HepG2 (cell line): ENCODE measurements at regions not wholly inside any gene's neighbourhood (a gene's known extent, or its start where the extent isn't known, plus 50 kb on each side); places are given as distances from the start of the nearest gene placed in this dataset.

ENCODE experiments used
- ATAC-seq: fragments of 200-7000 bp; cut with Tn5 transposase; 3 replicates; pipeline ENCODE4 v1.9.1; 2020; ENCODE audit warnings: mild to moderate bottlenecking, moderate library complexity
- BruUV-seq: library from RNA; stranded (reverse); fragments of 400-500 nt; replicated peaks from 2 replicates; lab custom pipeline; 2021; lab: Mats Ljungman, UMichigan
- CTCF ChIA-PET: fragments of 300-600 bp; formaldehyde crosslinking; extraction: SDS; loops from one replicate; lab custom pipeline; 2021; ENCODE audit warnings: low total read pairs, inconsistent platforms, low intra/inter-chr PET ratio; lab: Yijun Ruan, JAX
- POLR2A ChIA-PET: fragments of 350-600 bp; sonication (Branson Sonifier 250); formaldehyde crosslinking; loops from one replicate; lab custom pipeline; 2020; ENCODE audit warnings: antibody characterized with exemption, inconsistent platforms; lab: Yijun Ruan, JAX
- DNase-seq: peaks from one replicate; pipeline ENCODE4 v3.0.0-alpha.2; 2015; ENCODE audit warnings: low spot score
- FAIRE-seq: peaks from 3 replicates; lab custom pipeline; 2011; peaks lifted over from hg19 to GRCh38; lab: Jason Lieb, UNC
- H2AFZ ChIP-seq: one replicate; pipeline ENCODE4 v1.6.1; 2011; ENCODE audit warnings: low read length, inconsistent platforms
- H3K27ac ChIP-seq: fragments of 300-600 bp; 3 replicates; pipeline ENCODE4 v1.8.0; 2011; ENCODE audit warnings: mixed run types, mild to moderate bottlenecking, mixed read lengths, low read length, inconsistent platforms; ENCODE audit not compliant: insufficient read depth; ENCODE audit errors: extremely low read length
- H3K27me3 ChIP-seq, 2 experiments: fragments of 200-600 bp in 1 of 2; 2 replicates in 1 of 2; 3 replicates in 1 of 2; pipeline versions ENCODE4 v1.6.0 to v1.8.0; 2011; ENCODE audit warnings: low read length in 2 of 2, mild to moderate bottlenecking in 2 of 2, moderate library complexity in 2 of 2, inconsistent platforms in 1 of 2; ENCODE audit not compliant: insufficient read depth in 2 of 2, control insufficient read depth in 1 of 2
- H3K36me3 ChIP-seq, 2 experiments: fragments of 200-600 bp in 1 of 2; replicated peaks in 1 of 2; 2 replicates in 1 of 2; 3 replicates in 1 of 2; pipeline versions ENCODE4 v1.5.1 to v1.8.0; 2011; ENCODE audit warnings: low read length in 2 of 2, inconsistent platforms in 1 of 2; ENCODE audit not compliant: insufficient read depth in 2 of 2, control insufficient read depth in 1 of 2
- H3K4me1 ChIP-seq: 2 replicates; pipeline ENCODE4 v1.5.1; 2012; ENCODE audit warnings: low read length, inconsistent platforms; ENCODE audit not compliant: insufficient read depth
- H3K4me2 ChIP-seq: 2 replicates; pipeline ENCODE4 v1.6.0; 2011; ENCODE audit warnings: low read depth, low read length, inconsistent platforms
- H3K4me3 ChIP-seq, 3 experiments: fragments of 200-600 bp in 1 of 3; sonication (generic), shearing (Covaris generic) in 1 of 3; replicated peaks in 1 of 3; 2 replicates each; pipeline ENCODE4 v1.5.1; 2011 to 2016; ENCODE audit warnings: low read length in 3 of 3, inconsistent platforms in 2 of 3, low read depth in 2 of 3, mild to moderate bottlenecking in 2 of 3, control low read depth in 1 of 3, mixed read lengths in 1 of 3; ENCODE audit not compliant: insufficient read depth in 1 of 3
- H3K79me2 ChIP-seq: one replicate; pipeline ENCODE4 v1.6.1; 2011; ENCODE audit warnings: low read length, inconsistent platforms; ENCODE audit not compliant: insufficient read depth
- H3K9ac ChIP-seq: 2 replicates; pipeline ENCODE4 v1.6.0; 2011; ENCODE audit warnings: mild to moderate bottlenecking, low read depth, low read length, inconsistent platforms; ENCODE audit not compliant: insufficient read depth
- H3K9me3 ChIP-seq: 2 replicates; pipeline ENCODE4 v1.5.1; 2012; ENCODE audit warnings: mild to moderate bottlenecking, low read length
- H4K20me1 ChIP-seq: 2 replicates; pipeline ENCODE4 v1.6.0; 2011; ENCODE audit warnings: inconsistent platforms, mild to moderate bottlenecking, low read length, moderate library complexity; ENCODE audit not compliant: insufficient read depth
- ATF7-NPFF ChIP-seq: sonication (generic); formaldehyde crosslinking; IDR thresholded peaks from 2 replicates; pipeline ENCODE4 v1.8.1; 2023; ENCODE audit warnings: mild to moderate bottlenecking, low read depth, missing genetic modification reagents, moderate library complexity
- CHCHD3 ChIP-seq: sonication (generic); formaldehyde crosslinking; IDR thresholded peaks from 2 replicates; pipeline ENCODE4 v1.8.0; 2022; ENCODE audit warnings: mild to moderate bottlenecking, missing genetic modification reagents, moderate library complexity
- FOXA1 ChIP-seq, 2 experiments: fragments of 450-650 bp in 1 of 2; sonication (generic) in 1 of 2; formaldehyde crosslinking in 1 of 2; IDR thresholded peaks; 2 replicates each; pipeline versions ENCODE4 v1.4.0 to v1.6.1; 2016 to 2020; ENCODE audit warnings: missing genetic modification reagents in 1 of 2
- HNRNPUL1 ChIP-seq: fragments of 200-400 bp; formaldehyde crosslinking; IDR thresholded peaks from 2 replicates; pipeline ENCODE4 v1.6.1; 2017; ENCODE audit warnings: low read depth, mild to moderate bottlenecking, low read length, moderate library complexity
- ZNF17 ChIP-seq: sonication (generic); formaldehyde crosslinking; IDR thresholded peaks from 2 replicates; pipeline ENCODE4 v1.5.0; 2020; ENCODE audit warnings: mild to moderate bottlenecking, missing genetic modification reagents
- ZNF367 ChIP-seq: sonication (generic); formaldehyde crosslinking; IDR thresholded peaks from 2 replicates; pipeline ENCODE4 v1.4.0; 2020; ENCODE audit warnings: missing genetic modification reagents, borderline replicate concordance
- ZNF724P ChIP-seq: sonication (generic); formaldehyde crosslinking; IDR thresholded peaks from 2 replicates; pipeline ENCODE4 v1.8.0; 2022; ENCODE audit warnings: missing genetic modification reagents, borderline replicate concordance
- WGBS: methylation state at CpG from one replicate; pipeline ENCODE4 v1.1.6; 2017; ENCODE audit warnings: low lambda C conversion rate; 5-methylcytosine and 5-hydroxymethylcytosine counted together
- in situ Hi-C: cut with HindIII; loops from 2 replicates; pipeline ENCODE4 v1.10.0; 2017; ENCODE audit warnings: low pct_unique_long_range_greater_than_20kb; ENCODE audit not compliant: extremely low pct_ligation_motif_present
- intact Hi-C: fragments of 100-400 bp; cut with micrococcal nuclease; formaldehyde crosslinking; loops from one replicate; pipeline ENCODE4 v1.10.0; 2022; ENCODE audit not compliant: unreplicated experiment
- TF ChIP-seq, protein P1 (sequence below): sonication (generic); formaldehyde crosslinking; IDR thresholded peaks from one replicate; pipeline ENCODE4 v1.5.1; 2020; ENCODE audit warnings: mild to moderate bottlenecking, missing genetic modification reagents; ENCODE audit errors: not compliant biosample characterization
- TF ChIP-seq, protein P2 (sequence below): sonication (generic); formaldehyde crosslinking; conservative IDR thresholded peaks from 2 replicates; pipeline ENCODE4 v1.4.0; 2020; ENCODE audit warnings: missing genetic modification reagents

DNA sequence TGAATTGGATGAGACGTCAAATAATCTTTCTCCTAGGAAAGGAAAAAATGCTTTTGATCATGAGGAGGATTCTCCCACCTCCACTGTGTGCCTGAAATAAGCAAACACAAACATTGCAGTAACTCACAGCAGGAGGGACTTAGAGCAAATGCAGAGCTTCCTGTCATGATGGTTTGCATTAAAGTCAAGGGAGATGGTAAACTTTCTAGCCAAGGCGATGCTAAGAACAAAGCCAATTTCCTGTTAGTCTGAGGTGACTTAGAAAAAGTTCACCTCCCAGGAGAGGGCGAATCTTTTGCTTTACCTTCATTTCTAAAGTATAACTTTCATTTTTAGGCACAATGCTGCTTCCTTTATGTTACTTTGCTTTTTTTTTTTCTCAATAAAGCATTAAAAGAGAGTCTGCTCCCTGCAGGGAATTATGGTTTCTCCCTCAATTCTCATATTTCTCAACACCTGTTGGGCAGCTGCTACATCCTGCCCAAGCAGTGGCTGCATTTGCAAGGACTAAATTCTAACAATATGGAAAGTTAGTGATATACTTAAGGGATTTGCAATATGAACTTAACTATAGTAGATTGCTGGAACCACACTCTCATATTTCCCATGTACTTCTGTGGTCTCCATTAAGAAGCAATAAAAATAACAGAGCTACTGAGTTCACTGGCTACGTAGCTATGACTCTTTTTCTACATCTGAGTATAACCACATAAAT lies 175.6 kb downstream of the PCTP start:
- Histone ChIP-seq H3K27ac (no peak overlapping the region), H3K9me3 (no peaks in the 10 kb centered on the region), H3K4me1 (no peaks in the 10 kb centered on the region), H3K9ac (no peak overlapping the region), H4K20me1 (no peaks in the 10 kb centered on the region), H3K4me2 (no peak overlapping the region), H2AFZ (no peak overlapping the region), H3K36me3 (no peaks in the 10 kb centered on the region), H3K27me3 (no peaks in the 10 kb centered on the region), H3K4me3 (no peak overlapping the region), H3K79me2 (no peaks in the 10 kb centered on the region)
- DNase-seq (no peak), ATAC-seq (no peak), FAIRE-seq (no peak)
- CTCF ChIA-PET: no interaction called here
- in situ Hi-C loops: no loop called here
- POLR2A ChIA-PET: no interaction called here
- 4% methylated on average over 4 of the region's 4 CpGs for WGBS
- intact Hi-C loops: no loop called here
- no TSS peak for BruUV-seq
- no peak for TF ChIP-seq CHCHD3 (CRISPR knock-in tag)
- no peak for TF ChIP-seq ZNF17 (CRISPR knock-in tag)
- no peak for TF ChIP-seq ZNF367 (CRISPR knock-in tag)
- TF ChIP-seq FOXA1 (IDR thresholded peaks at IDR 0.05): no peak
- TF ChIP-seq FOXA1 (CRISPR knock-in tag; IDR thresholded peaks at IDR 0.05): no peak
- TF ChIP-seq, protein P1, sequence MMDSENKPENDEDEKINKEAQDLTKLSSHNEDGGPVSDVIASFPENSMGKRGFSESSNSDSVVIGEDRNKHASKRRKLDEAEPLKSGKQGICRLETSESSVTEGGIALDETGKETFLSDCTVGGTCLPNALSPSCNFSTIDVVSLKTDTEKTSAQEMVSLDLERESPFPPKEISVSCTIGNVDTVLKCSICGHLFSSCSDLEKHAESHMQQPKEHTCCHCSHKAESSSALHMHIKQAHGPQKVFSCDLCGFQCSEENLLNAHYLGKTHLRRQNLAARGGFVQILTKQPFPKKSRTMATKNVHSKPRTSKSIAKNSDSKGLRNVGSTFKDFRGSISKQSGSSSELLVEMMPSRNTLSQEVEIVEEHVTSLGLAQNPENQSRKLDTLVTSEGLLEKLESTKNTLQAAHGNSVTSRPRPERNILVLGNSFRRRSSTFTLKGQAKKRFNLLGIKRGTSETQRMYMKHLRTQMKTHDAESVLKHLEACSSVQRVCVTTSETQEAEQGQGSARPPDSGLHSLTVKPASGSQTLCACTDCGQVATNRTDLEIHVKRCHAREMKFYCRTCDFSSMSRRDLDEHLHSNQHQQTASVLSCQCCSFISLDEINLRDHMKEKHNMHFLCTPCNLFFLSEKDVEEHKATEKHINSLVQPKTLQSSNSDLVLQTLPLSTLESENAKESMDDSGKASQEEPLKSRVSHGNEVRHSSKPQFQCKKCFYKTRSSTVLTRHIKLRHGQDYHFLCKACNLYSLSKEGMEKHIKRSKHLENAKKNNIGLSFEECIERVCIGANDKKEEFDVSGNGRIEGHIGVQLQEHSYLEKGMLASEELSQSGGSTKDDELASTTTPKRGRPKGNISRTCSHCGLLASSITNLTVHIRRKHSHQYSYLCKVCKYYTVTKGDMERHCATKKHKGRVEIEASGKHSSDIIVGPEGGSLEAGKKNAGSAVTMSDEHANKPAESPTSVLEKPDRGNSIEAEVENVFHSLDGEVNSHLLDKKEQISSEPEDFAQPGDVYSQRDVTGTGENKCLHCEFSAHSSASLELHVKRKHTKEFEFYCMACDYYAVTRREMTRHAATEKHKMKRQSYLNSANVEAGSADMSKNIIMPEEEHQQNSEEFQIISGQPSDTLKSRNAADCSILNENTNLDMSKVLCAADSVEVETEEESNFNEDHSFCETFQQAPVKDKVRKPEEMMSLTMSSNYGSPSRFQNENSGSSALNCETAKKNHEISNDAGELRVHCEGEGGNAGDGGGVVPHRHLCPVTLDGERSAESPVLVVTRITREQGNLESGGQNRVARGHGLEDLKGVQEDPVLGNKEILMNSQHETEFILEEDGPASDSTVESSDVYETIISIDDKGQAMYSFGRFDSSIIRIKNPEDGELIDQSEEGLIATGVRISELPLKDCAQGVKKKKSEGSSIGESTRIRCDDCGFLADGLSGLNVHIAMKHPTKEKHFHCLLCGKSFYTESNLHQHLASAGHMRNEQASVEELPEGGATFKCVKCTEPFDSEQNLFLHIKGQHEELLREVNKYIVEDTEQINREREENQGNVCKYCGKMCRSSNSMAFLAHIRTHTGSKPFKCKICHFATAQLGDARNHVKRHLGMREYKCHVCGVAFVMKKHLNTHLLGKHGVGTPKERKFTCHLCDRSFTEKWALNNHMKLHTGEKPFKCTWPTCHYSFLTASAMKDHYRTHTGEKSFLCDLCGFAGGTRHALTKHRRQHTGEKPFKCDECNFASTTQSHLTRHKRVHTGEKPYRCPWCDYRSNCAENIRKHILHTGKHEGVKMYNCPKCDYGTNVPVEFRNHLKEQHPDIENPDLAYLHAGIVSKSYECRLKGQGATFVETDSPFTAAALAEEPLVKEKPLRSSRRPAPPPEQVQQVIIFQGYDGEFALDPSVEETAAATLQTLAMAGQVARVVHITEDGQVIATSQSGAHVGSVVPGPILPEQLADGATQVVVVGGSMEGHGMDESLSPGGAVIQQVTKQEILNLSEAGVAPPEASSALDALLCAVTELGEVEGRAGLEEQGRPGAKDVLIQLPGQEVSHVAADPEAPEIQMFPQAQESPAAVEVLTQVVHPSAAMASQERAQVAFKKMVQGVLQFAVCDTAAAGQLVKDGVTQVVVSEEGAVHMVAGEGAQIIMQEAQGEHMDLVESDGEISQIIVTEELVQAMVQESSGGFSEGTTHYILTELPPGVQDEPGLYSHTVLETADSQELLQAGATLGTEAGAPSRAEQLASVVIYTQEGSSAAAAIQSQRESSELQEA (CRISPR knock-in tag): no peak
- no peak for TF ChIP-seq HNRNPUL1
- no peak for TF ChIP-seq ATF7-NPFF (CRISPR knock-in tag)
- no peak for TF ChIP-seq ZNF724P (CRISPR knock-in tag)
- TF ChIP-seq, protein P2, sequence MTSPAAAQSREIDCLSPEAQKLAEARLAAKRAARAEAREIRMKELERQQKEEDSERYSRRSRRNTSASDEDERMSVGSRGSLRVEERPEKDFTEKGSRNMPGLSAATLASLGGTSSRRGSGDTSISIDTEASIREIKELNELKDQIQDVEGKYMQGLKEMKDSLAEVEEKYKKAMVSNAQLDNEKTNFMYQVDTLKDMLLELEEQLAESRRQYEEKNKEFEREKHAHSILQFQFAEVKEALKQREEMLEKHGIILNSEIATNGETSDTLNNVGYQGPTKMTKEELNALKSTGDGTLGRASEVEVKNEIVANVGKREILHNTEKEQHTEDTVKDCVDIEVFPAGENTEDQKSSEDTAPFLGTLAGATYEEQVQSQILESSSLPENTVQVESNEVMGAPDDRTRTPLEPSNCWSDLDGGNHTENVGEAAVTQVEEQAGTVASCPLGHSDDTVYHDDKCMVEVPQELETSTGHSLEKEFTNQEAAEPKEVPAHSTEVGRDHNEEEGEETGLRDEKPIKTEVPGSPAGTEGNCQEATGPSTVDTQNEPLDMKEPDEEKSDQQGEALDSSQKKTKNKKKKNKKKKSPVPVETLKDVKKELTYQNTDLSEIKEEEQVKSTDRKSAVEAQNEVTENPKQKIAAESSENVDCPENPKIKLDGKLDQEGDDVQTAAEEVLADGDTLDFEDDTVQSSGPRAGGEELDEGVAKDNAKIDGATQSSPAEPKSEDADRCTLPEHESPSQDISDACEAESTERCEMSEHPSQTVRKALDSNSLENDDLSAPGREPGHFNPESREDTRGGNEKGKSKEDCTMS: no peak
